GM21723 (cell line): ENCODE measurements at regions not wholly inside any gene's neighbourhood (a gene's known extent, or its start where the extent isn't known, plus 50 kb on each side); places are given as distances from the start of the nearest gene placed in this dataset.

Experiments
- ATAC-seq: cut with Tn5 transposase; IDR thresholded peaks from one replicate; pipeline ENCODE4 v1.9.1; 2021; ENCODE audit warnings: mild to moderate bottlenecking, moderate library complexity; ENCODE audit not compliant: unreplicated experiment

DNA sequence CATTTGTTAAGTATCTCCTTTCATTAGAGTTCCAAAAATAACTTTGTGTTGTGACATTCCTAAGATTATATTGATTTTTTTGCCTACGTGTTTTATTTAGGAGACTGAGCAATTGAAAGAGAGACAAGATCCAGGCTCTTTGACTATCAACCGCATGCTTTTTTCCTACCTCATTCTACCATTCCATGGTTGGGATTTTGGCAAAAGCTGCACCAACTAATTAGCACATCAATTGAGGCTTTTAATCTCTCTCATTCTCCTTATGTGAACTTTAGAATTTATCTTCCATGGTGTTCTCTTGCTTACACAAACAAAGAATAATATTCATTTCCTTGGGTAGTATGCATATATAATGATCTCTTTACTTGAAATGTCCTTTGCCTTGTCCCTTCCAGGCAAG, 338.7 kb upstream of the SMC2 start:
- no peak for ATAC-seq

DNA sequence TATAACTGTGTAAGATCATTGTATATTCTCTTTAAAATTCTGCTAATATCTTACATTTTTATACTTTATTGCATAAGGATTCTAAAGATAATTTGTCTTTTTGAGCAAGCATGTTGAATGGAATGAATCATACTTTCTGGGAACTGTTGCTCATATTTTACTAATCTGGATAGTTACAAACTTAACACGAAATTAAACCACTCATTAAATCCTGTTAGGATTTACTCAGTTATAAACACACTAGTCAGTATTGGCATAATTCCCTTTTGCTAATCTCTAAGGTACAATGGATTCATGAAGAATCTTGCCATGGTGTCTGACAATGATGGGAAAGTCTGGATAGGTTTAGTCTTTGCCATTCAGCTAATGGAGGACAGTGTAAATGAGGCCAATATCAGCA, 338.1 kb upstream of the SMC2 start:
- ATAC-seq, result no peak

DNA sequence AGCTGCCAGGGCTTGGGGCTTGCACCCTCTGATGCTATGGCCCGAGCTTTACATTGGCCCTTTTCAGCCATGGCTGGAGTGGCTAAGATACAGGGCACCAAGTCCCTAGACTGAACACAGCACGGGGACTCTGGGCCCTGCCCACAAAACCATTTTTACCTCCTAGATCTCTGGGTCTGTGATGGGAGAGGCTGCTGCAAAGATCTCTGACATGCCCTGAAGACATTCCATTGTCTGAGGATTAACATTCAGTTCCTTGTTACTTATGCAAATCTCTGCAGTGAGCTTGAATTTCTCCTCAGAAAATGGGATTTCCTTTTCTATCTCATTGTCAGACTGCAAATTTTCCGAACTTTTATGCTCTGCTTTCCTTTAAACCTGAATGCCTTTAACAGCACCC, 337.0 kb upstream of the SMC2 start:
- no peak for ATAC-seq

DNA sequence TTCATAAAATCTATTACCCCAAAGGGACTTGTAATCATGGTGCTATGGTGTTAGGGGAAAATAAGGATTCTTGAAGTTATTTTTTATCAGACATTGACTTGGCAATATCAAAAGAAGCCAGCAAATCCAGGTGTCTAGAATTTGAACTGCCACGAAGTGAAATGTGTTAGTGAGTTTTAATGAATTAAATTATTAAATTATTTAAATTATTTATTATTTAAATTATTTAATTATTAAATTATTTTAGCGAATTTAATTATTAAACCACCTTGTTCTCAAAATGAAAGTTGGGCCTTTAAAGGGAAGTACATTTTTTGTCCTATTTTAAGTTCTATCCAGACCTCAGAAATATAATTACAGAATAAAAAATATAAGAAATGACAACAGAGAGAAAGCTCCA, 332.6 kb upstream of the SMC2 start:
- no peak for ATAC-seq

GRCh38 chr9:103789686-103790085, 304.4 kb upstream of the SMC2 start:
- peak; percentile 92 for ATAC-seq

GRCh38 chr9:103798620-103799019, 295.5 kb upstream of the SMC2 start:
- ATAC-seq, result peak; percentile 100

DNA sequence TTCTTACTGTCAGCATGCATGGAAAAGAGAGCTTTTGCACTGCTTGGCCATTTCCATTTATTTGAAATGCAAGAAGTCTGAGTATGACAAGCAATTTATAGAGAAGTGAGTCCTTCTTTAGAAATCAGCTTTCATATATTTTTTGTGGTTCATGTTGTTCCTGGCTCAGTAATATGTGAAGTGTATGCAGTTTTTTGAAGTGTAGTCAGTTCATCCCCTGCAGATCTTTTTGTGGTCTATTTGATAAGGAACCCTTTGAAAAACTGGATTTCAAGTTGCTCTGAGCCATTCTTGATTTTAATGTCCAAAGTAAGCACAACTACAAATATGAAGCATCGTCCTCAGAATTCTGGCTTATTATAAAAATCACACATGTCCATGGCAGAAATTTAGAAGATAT, 294.1 kb upstream of the SMC2 start:
- no peak for ATAC-seq

DNA sequence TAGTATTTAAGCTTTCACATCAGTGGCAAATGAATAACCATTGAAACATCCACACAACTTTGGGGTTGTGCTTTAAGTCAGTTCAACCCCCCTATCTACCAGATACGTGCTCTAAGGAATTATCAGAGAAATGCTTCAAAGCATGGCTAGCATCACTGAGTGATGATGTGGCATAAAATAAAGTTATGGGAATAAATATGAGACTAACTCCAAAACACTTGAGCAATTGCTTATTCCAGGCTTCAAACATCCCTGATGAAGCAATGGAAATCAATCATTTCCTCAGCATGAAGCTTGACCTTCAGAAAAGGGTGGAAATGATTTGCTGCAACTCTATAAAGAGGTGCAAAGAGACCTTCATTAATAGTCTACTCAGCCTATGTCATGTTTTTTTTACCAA, 292.0 kb upstream of the SMC2 start:
- ATAC-seq, result no peak

DNA sequence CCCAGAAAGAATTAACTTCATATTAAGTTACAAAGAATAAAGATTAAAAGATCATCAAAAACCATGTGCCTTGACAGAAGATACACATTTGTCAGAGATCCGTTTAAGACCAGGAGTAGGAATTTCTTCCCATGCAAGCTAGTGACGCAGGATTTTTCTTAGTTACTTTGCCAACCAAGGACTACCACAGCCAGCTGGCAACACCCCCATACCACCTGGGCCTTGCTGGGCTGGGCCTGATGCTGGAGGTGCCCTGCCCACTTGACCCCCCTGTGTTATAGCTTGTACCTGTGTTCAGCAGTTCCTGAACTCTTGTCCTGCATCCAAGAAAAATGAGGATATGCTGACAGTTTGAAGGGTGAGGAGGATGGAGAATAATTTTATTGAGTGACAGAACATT, 290.9 kb upstream of the SMC2 start:
- ATAC-seq, result no peak

- ATAC-seq, result no peak
These were observed 289.9 kb upstream of the SMC2 start for GRCh38 chr9:103804077-103804735.

DNA sequence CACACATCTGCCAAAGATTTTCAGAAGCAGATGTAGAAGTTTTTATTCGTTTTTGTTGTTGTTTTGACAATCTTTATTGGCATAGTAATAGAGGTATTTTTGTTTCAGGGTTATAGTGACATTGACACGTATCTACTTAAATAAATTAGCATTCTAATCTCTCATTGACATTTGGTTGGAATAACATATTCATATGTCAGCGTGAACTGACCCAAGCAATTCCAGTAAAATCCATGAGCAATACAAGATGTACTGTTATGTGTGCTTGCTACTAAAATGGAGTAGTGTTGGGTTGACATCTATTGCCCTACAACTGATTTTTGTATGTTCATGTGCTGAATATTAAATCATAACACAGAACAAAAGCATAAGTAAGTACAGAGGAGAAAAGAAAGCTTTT, 284.4 kb upstream of the SMC2 start:
- no peak for ATAC-seq

DNA sequence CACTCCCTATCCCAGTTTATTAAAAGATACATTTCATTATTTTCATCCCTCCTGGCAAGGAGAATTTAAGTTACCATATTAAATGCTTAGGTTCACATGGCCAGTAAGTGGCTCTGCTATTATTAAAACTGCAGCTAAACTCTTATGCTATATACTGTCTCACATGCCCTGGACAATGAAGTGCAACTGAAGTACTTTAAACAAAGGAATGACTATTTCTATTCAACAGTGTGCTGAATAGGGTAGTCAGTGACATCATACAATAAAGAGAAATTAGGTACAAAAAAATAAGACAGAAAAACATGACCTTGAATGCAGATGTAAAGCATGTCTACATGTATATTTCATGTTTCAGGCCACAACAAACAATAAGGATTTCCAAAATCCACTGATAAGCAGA, 282.6 kb upstream of the SMC2 start:
- no peak for ATAC-seq

GRCh38 chr9:103816146-103816545, 278.0 kb upstream of the SMC2 start:
- no peak for ATAC-seq

- ATAC-seq, result no peak
These were observed 274.2 kb upstream of the SMC2 start for GRCh38 chr9:103819936-103820335.

DNA sequence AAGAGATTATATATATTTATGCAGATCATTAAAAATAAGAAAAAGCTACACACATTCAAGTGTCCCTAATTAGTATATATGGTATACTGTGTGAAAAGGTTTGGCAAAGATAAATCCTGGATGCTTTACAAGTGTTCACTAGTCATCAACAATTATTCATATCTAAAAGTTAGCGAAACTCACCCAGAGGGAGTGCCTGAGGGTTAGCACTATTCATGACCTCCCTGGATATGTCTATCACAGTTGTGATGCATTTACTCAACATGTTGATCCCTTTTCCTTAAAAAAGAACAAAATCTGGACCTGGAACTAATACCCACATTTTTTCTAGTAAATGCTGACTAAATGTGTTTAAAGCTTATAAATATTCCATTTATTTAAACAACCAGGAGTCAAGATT, 273.0 kb upstream of the SMC2 start:
- no peak for ATAC-seq

- ATAC-seq, result no peak
These were observed 256.2 kb upstream of the SMC2 start for GRCh38 chr9:103837940-103838339.

- no peak for ATAC-seq
These were observed 254.9 kb upstream of the SMC2 start for GRCh38 chr9:103839197-103839596.

GRCh38 chr9:103867886-103868285, 226.2 kb upstream of the SMC2 start:
- no peak for ATAC-seq

- no peak for ATAC-seq
These were observed 221.3 kb upstream of the SMC2 start for GRCh38 chr9:103872811-103873210.

- ATAC-seq, result no peak
These were observed 212.7 kb upstream of the SMC2 start for GRCh38 chr9:103881419-103881818.

- no peak for ATAC-seq
These were observed 204.1 kb upstream of the SMC2 start for GRCh38 chr9:103889989-103890388.

DNA sequence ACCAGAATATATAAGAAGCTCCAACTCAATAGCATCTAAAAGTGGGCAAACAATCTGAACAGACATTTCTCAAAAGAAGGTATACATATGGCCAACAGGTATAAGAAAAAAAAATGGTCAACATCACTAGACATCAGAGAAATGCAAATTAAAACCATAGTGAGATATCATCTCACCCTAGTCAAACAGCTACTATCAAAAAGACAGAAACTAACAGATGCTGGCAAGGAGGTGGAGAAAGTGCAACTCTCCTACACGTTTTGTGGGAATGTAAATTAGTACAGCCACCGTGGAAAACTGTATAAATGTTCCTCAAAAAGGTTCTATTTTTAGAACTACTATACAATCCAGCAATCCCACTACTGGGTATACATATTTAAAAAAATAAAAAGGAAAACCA, 199.9 kb upstream of the SMC2 start:
- no peak for ATAC-seq

DNA sequence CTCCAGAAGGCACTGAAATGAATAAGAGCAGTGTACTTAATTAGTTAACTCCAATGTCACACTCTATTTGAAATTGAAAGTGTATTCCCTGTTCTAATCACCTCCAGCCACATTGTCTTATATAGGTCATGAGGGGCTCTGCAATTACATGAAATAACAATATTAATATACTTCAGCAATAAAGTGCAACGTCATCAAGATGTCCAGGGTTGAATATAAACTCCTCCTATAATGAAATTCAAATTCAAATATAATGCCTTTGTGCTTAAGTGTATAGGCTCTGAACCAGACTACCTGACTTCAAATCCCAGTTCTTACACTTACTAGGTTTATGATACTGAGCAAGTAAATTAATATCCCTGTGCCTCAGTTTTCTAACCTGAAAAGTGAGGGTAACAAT, 195.6 kb upstream of the SMC2 start:
- no peak for ATAC-seq

DNA sequence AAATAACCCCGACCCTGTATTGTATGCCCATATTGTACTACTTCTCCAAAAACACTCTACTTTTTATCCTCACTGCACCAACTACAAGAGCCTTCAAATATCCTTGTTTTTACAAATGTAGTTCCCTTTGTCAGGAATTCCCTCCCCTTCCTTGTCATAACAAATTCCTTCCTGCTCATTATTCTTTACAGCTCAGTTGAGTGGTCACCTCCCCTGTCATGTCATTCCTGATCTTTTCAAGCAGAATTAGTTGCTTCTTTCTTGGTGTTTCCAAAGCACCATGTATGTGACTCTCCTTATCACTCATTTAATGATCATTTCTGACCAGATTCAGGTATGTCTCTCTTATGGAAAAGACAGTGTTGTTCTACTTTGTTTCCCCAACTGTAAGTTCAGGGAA, 194.2 kb upstream of the SMC2 start:
- ATAC-seq, result no peak
